Stimulated activated effector memory CD8-positive, alpha-beta T cell treated with anti-CD3 and anti-CD28 coated beads, Interleukin-12 subunit alpha, Interleukin-12 subunit beta, amount 100 ng/mL, for 72 hours (primary cell): ENCODE measurements at regions not wholly inside any gene's neighbourhood (a gene's known extent, or its start where the extent isn't known, plus 50 kb on each side); places are given as distances from the start of the nearest gene placed in this dataset.

Experiments used
- ATAC-seq: fragments of 150-1000 bp; cut with Tn5 transposase; 2 replicates; pipeline ENCODE4 v1.10.0; 2021
- DNase-seq, 2 donors: peaks; one replicate each; pipeline ENCODE4 v3.0.0; 2021 to 2022; ENCODE audit warnings: low spot score in 2 of 2
- H3K27ac Mint-ChIP-seq: one replicate; pipeline ENCODE4 v1.8.0; 2022; ENCODE audit warnings: mild to moderate bottlenecking, mixed read lengths
- H3K36me3 Mint-ChIP-seq: one replicate; pipeline ENCODE4 v1.8.0; 2022; ENCODE audit warnings: mild to moderate bottlenecking, mixed read lengths
- H3K4me1 Mint-ChIP-seq: one replicate; pipeline ENCODE4 v1.8.0; 2022; ENCODE audit warnings: mixed read lengths
- H3K4me3 Mint-ChIP-seq: one replicate; pipeline ENCODE4 v1.8.0; 2022; ENCODE audit warnings: mild to moderate bottlenecking, mixed read lengths
- H3K9me3 Mint-ChIP-seq: one replicate; pipeline ENCODE4 v1.8.0; 2022; ENCODE audit warnings: mixed read lengths

GRCh38 chr2:76544901-76545300 is 834.2 kb upstream of the GCFC2 start:
- Mint-ChIP-seq H3K36me3 (no peaks in the 10 kb centered on the region), H3K4me1 (no peaks in the 10 kb centered on the region), H3K27ac (no peak overlapping the region), H3K9me3 (peaks cover 30% of the 10 kb centered on the region), H3K4me3 (no peak overlapping the region)
- DNase-seq = no peak
- ATAC-seq = no peak

GRCh38 chr2:76517574-76517909 is 806.8 kb upstream of the GCFC2 start:
- H3K9me3 Mint-ChIP-seq = peaks cover 29% of the 10 kb centered on the region

GRCh38 chr2:76516861-76517573 is 806.3 kb upstream of the GCFC2 start:
- Mint-ChIP-seq H3K9me3 (peaks cover 29% of the 10 kb centered on the region), H3K36me3 (no peaks in the 10 kb centered on the region), H3K4me1 (no peaks in the 10 kb centered on the region), H3K27ac (no peak overlapping the region), H3K4me3 (no peak overlapping the region)
- ATAC-seq (no peak), DNase-seq (no peak)

More at GRCh38 chr2:76517574-76517909, 806.8 kb upstream of the GCFC2 start:
- ATAC-seq = no peak
- Mint-ChIP-seq H3K27ac (no peak overlapping the region), H3K4me3 (no peak overlapping the region), H3K4me1 (no peaks in the 10 kb centered on the region), H3K36me3 (no peaks in the 10 kb centered on the region)
- no peak for DNase-seq

GRCh38 chr2:76512201-76512820 is 801.6 kb upstream of the GCFC2 start:
- Mint-ChIP-seq H3K27ac (no peak overlapping the region), H3K36me3 (no peaks in the 10 kb centered on the region), H3K4me3 (no peak overlapping the region), H3K9me3 (peaks cover 23% of the 10 kb centered on the region), H3K4me1 (no peaks in the 10 kb centered on the region)
- ATAC-seq = no peak
- DNase-seq = no peak

GRCh38 chr2:76506538-76506937 is 795.8 kb upstream of the GCFC2 start:
- no peak for DNase-seq
- Mint-ChIP-seq H3K9me3 (peaks cover 11% of the 10 kb centered on the region), H3K4me3 (no peak overlapping the region), H3K4me1 (no peaks in the 10 kb centered on the region), H3K36me3 (no peaks in the 10 kb centered on the region), H3K27ac (no peak overlapping the region)
- no peak for ATAC-seq

GRCh38 chr2:76501641-76502040 is 790.9 kb upstream of the GCFC2 start:
- DNase-seq = no peak
- Mint-ChIP-seq H3K4me3 (no peak overlapping the region), H3K36me3 (no peaks in the 10 kb centered on the region), H3K4me1 (no peaks in the 10 kb centered on the region), H3K9me3 (peaks cover 6% of the 10 kb centered on the region), H3K27ac (no peak overlapping the region)
- ATAC-seq = no peak

- Mint-ChIP-seq H3K4me3 (no peak overlapping the region), H3K27ac (no peak overlapping the region), H3K4me1 (no peaks in the 10 kb centered on the region), H3K36me3 (no peaks in the 10 kb centered on the region), H3K9me3 (peaks cover 5% of the 10 kb centered on the region)
- no peak for ATAC-seq
- no peak for DNase-seq
Measured at GRCh38 chr2:76498360-76498759, 787.6 kb upstream of the GCFC2 start.

- Mint-ChIP-seq H3K4me3 (no peak overlapping the region), H3K9me3 (peaks cover 10% of the 10 kb centered on the region), H3K27ac (no peak overlapping the region), H3K4me1 (no peaks in the 10 kb centered on the region), H3K36me3 (no peaks in the 10 kb centered on the region)
- DNase-seq (no peak), ATAC-seq (no peak)
Measured at GRCh38 chr2:76491503-76491902, 780.8 kb upstream of the GCFC2 start.

- no peak overlapping the region for H3K27ac Mint-ChIP-seq
- H3K4me1 Mint-ChIP-seq = no peaks in the 10 kb centered on the region
- H3K4me3 Mint-ChIP-seq = no peak overlapping the region
- DNase-seq (no peak), ATAC-seq (no peak)
- no peaks in the 10 kb centered on the region for H3K36me3 Mint-ChIP-seq
- peaks cover 14% of the 10 kb centered on the region for H3K9me3 Mint-ChIP-seq
Measured at GRCh38 chr2:76478266-76479035, 767.7 kb upstream of the GCFC2 start.

GRCh38 chr2:76472946-76473345 is 762.2 kb upstream of the GCFC2 start:
- no peak overlapping the region for H3K4me3 Mint-ChIP-seq
- H3K36me3 Mint-ChIP-seq = no peaks in the 10 kb centered on the region
- H3K4me1 Mint-ChIP-seq = no peaks in the 10 kb centered on the region
- peaks cover 4% of the 10 kb centered on the region for H3K9me3 Mint-ChIP-seq
- no peak overlapping the region for H3K27ac Mint-ChIP-seq
- DNase-seq = no peak
- ATAC-seq = no peak

GRCh38 chr2:76469066-76469465 is 758.4 kb upstream of the GCFC2 start:
- Mint-ChIP-seq H3K9me3 (peaks cover 9% of the 10 kb centered on the region), H3K4me1 (no peaks in the 10 kb centered on the region), H3K27ac (no peak overlapping the region), H3K4me3 (no peak overlapping the region), H3K36me3 (no peaks in the 10 kb centered on the region)
- no peak for ATAC-seq
- DNase-seq = no peak

- no peak overlapping the region for H3K4me3 Mint-ChIP-seq
- peaks cover 15% of the 10 kb centered on the region for H3K9me3 Mint-ChIP-seq
- DNase-seq = no peak
- H3K4me1 Mint-ChIP-seq = no peaks in the 10 kb centered on the region
- no peak for ATAC-seq
- H3K27ac Mint-ChIP-seq = no peak overlapping the region
- no peaks in the 10 kb centered on the region for H3K36me3 Mint-ChIP-seq
Measured at GRCh38 chr2:76467326-76467725, 756.6 kb upstream of the GCFC2 start.

GRCh38 chr2:76464310-76464709 is 753.6 kb upstream of the GCFC2 start:
- H3K36me3 Mint-ChIP-seq = no peaks in the 10 kb centered on the region
- H3K27ac Mint-ChIP-seq = no peak overlapping the region
- no peak overlapping the region for H3K4me3 Mint-ChIP-seq
- peaks cover 17% of the 10 kb centered on the region for H3K9me3 Mint-ChIP-seq
- ATAC-seq = no peak
- H3K4me1 Mint-ChIP-seq = no peaks in the 10 kb centered on the region
- no peak for DNase-seq

- Mint-ChIP-seq H3K9me3 (peaks cover 25% of the 10 kb centered on the region), H3K4me1 (no peaks in the 10 kb centered on the region), H3K27ac (no peak overlapping the region), H3K36me3 (no peaks in the 10 kb centered on the region), H3K4me3 (no peak overlapping the region)
- DNase-seq (no peak), ATAC-seq (no peak)
Measured at GRCh38 chr2:76461431-76461830, 750.7 kb upstream of the GCFC2 start.

- DNase-seq (no peak), ATAC-seq (no peak)
- Mint-ChIP-seq H3K4me3 (no peak overlapping the region), H3K36me3 (no peaks in the 10 kb centered on the region), H3K27ac (no peak overlapping the region), H3K9me3 (peaks cover 15% of the 10 kb centered on the region), H3K4me1 (no peaks in the 10 kb centered on the region)
Measured at GRCh38 chr2:76455910-76456309, 745.2 kb upstream of the GCFC2 start.

GRCh38 chr2:76450024-76450475 is 739.3 kb upstream of the GCFC2 start:
- no peaks in the 10 kb centered on the region for H3K4me1 Mint-ChIP-seq
- ATAC-seq = no peak
- H3K27ac Mint-ChIP-seq = no peak overlapping the region
- DNase-seq = no peak
- no peak overlapping the region for H3K4me3 Mint-ChIP-seq
- peaks cover 17% of the 10 kb centered on the region for H3K9me3 Mint-ChIP-seq
- no peaks in the 10 kb centered on the region for H3K36me3 Mint-ChIP-seq
